ENCODE measurements at regions not wholly inside any gene's neighbourhood (a gene's known extent, or its start where the extent isn't known, plus 50 kb on each side); places are given as distances from the start of the nearest gene placed in this dataset.
A peak's percentile ranks its signal among the peaks of the same experiment; 100 is the strongest.

DNA sequence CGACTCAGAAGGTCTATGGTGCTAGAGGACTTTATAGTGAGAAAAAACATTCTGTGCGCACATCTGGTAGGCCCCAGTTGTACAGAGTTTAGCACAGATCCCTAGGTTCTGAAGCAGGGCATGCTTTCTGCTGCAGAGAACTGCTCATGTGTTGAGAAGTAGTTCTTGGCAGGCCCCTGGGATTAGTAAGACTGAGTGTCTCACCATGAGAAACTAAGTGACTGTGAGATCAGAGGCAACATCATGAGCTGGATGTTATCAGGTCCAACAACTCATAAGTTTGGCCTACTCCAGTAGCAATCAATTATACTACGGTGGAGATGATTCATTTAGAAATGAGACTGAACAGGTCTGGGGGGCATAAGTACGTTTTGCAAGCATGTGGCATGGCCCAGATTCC lies 507.4 kb upstream of the KLF12 start:
- DNase-seq (ENCODE audit: low read depth): peak; percentile 77
- no peak overlapping the region for H3K4me3 ChIP-seq (ENCODE audit: low read depth, low read length)
- no peak for TF ChIP-seq CTCF (IDR thresholded peaks at IDR 0.05; ENCODE audit: insufficient read depth, low read length)

DNA sequence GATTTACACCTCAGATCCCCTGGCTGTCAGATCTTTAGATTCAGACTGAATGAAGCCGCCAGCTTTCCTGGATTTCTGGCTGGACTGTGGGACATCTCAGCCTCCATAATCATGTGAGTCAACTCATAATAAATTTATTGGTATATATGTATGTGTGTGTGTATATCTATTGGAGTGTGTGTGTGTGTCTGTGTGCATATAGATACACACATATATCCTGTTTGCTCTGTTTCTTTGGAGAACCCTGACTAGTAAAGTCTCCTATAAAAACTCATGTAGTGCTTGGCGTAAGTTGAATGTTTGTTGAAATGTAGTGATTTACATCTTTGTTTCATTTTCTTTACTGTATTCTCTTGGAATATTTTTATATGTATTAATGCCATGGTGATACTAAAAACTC lies 499.5 kb upstream of the KLF12 start:
- DNase-seq (ENCODE audit: low read depth): no peak
- no peak for TF ChIP-seq CTCF (IDR thresholded peaks at IDR 0.05; ENCODE audit: insufficient read depth, low read length)
- no peak overlapping the region for H3K4me3 ChIP-seq (ENCODE audit: low read depth, low read length)

- DNase-seq (ENCODE audit: low read depth): peak; percentile 47
These were observed 495.8 kb upstream of the KLF12 start for GRCh38 chr13:74629985-74630384.

DNA sequence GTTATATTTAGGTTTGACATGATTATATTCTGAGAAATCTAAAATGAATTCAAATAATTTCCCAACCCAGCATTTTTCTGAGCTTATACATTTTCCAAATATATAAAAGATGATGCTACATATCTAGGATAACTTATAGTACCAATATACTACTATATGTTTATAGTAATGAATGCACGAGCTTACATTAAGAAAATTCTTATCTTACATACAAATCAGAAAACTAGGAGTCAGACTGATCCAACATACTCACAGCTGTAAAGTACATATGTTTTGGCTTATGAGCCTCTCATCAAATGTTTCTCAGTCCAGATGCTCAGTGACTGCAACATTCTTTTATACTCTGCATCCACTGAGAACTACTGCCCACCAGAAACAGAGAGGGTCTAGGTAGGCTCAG lies 491.3 kb upstream of the KLF12 start:
- TF ChIP-seq CTCF (IDR thresholded peaks at IDR 0.05; ENCODE audit: insufficient read depth, low read length): no peak
- no peak for DNase-seq (ENCODE audit: low read depth)
- H3K4me3 ChIP-seq (ENCODE audit: low read depth, low read length): no peak overlapping the region

More at GRCh38 chr13:74629985-74630384, 495.8 kb upstream of the KLF12 start:
- no peak overlapping the region for H3K4me3 ChIP-seq (ENCODE audit: low read depth, low read length)
- no peak for TF ChIP-seq CTCF (IDR thresholded peaks at IDR 0.05; ENCODE audit: insufficient read depth, low read length)

GRCh38 chr13:74623761-74624160 lies 489.6 kb upstream of the KLF12 start:
- no peak for TF ChIP-seq CTCF (IDR thresholded peaks at IDR 0.05; ENCODE audit: insufficient read depth, low read length)
- H3K4me3 ChIP-seq (ENCODE audit: low read depth, low read length): no peak overlapping the region
- DNase-seq (ENCODE audit: low read depth): no peak

DNA sequence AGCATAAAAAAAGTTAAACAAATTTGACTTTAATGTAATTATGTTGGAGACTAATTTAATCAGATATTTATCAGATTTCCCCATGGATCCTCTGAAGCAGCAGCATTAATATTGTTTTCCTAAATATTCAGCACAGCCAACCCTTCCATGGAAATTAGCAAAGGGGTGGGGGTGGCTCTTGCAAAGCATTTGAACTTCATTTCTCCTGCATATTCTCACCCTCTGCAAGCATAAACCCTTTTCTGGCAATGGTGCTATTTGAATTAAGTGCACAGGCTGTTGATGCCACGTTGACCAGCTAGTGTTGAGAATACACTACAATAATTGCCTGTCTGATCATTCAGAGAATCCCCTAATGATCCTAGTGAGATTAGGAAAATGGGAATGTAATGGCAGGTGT lies 488.1 kb upstream of the KLF12 start:
- no peak for TF ChIP-seq CTCF (IDR thresholded peaks at IDR 0.05; ENCODE audit: insufficient read depth, low read length)
- no peak overlapping the region for H3K4me3 ChIP-seq (ENCODE audit: low read depth, low read length)
- DNase-seq (ENCODE audit: low read depth): no peak

DNA sequence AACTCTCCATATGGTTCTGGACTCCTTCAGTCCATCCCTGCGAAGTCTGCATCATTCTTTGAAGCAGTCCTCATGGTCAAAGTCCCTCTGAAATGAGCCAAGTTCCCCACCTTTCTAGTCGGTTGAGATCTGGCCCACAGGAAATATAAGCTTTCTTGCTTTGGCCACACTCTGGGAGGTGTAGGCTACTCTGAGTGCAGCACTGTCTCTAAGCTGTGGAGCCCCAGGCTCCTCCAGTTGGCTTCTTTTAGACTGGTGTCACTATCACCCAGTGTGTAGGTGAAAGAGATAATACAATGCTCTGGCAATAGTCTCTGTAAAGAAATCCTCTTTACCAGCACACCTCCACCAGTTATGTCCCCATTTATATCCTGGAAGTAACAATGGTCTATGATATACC lies 486.5 kb upstream of the KLF12 start:
- no peak overlapping the region for H3K4me3 ChIP-seq (ENCODE audit: low read depth, low read length)
- TF ChIP-seq CTCF (IDR thresholded peaks at IDR 0.05; ENCODE audit: insufficient read depth, low read length): no peak
- no peak for DNase-seq (ENCODE audit: low read depth)
